ENCODE measurements at regions not wholly inside any gene's neighbourhood (a gene's known extent, or its start where the extent isn't known, plus 50 kb on each side); places are given as distances from the start of the nearest gene placed in this dataset.

DNA sequence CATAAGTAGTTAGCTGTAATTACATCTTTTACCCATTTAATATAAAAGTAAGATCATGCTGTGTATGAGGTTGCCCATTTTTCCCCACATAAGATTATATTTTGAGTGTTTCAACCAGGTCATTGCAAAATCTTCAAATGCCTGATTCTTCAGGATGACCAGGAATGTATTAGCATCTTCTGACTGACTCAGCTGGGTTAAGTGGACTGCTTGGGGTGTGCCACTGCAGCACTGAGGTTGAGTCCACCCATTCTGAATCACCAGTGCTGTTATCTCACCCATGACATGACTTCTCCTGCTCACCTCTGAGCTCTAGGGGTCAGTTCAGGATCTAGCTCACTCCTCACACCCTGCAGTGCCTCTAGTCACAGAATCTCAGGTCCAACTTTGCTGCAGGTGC, 576.7 kb upstream of the ZEB2 start:
- in situ Hi-C loops (cut with HindIII; ENCODE audit: low pct_unique_long_range_greater_than_20kb, low sequenced_read_pairs) (no loop called here), intact Hi-C loops (cut with micrococcal nuclease; ENCODE audit: unreplicated experiment) (no loop called here)
- POLR2A ChIA-PET: no interaction called here
- CTCF ChIA-PET: no interaction called here
- no peaks in the 10 kb centered on the region for H3K36me3 ChIP-seq (ENCODE audit: control insufficient read depth, insufficient read depth, low read length)
- no peak for DNase-seq (ENCODE audit: low read depth, low spot score)
- BruUV-seq (replicated peaks): no TSS peak
- no peak overlapping the region for H3K4me3 ChIP-seq (ENCODE audit: low read depth in 2 of 2, low read length in 2 of 2)
- no peaks in the 10 kb centered on the region for H3K9me3 ChIP-seq (ENCODE audit: control insufficient read depth, insufficient read depth, low read depth, low read length)
- H3K27ac ChIP-seq (ENCODE audit: low read length): no peak overlapping the region
- no peaks in the 10 kb centered on the region for H3K27me3 ChIP-seq (ENCODE audit: control insufficient read depth, insufficient read depth, low read length)
- H3K4me1 ChIP-seq (ENCODE audit: control insufficient read depth, insufficient read depth, low read length): no peaks in the 10 kb centered on the region
- ATAC-seq: no peak
- no peak for TF ChIP-seq TCF7L2 (IDR thresholded peaks at IDR 0.05; ENCODE audit: low read depth, low read length)
- TF ChIP-seq CTCF (IDR thresholded peaks at IDR 0.05): no peak
- TF ChIP-seq, protein P1, sequence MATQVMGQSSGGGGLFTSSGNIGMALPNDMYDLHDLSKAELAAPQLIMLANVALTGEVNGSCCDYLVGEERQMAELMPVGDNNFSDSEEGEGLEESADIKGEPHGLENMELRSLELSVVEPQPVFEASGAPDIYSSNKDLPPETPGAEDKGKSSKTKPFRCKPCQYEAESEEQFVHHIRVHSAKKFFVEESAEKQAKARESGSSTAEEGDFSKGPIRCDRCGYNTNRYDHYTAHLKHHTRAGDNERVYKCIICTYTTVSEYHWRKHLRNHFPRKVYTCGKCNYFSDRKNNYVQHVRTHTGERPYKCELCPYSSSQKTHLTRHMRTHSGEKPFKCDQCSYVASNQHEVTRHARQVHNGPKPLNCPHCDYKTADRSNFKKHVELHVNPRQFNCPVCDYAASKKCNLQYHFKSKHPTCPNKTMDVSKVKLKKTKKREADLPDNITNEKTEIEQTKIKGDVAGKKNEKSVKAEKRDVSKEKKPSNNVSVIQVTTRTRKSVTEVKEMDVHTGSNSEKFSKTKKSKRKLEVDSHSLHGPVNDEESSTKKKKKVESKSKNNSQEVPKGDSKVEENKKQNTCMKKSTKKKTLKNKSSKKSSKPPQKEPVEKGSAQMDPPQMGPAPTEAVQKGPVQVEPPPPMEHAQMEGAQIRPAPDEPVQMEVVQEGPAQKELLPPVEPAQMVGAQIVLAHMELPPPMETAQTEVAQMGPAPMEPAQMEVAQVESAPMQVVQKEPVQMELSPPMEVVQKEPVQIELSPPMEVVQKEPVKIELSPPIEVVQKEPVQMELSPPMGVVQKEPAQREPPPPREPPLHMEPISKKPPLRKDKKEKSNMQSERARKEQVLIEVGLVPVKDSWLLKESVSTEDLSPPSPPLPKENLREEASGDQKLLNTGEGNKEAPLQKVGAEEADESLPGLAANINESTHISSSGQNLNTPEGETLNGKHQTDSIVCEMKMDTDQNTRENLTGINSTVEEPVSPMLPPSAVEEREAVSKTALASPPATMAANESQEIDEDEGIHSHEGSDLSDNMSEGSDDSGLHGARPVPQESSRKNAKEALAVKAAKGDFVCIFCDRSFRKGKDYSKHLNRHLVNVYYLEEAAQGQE (IDR thresholded peaks at IDR 0.05; ENCODE audit: insufficient read depth in 1 of 2, low read depth in 2 of 2, low read length in 1 of 2): no peak
- TF ChIP-seq POLR2AphosphoS5 (IDR thresholded peaks at IDR 0.05; ENCODE audit: low read depth, low read length): no peak
- TF ChIP-seq SIN3A (IDR thresholded peaks at IDR 0.05; ENCODE audit: borderline replicate concordance, insufficient read depth, low read depth, low read length): no peak

- ChIA-PET CTCF (no interaction called here), POLR2A (no interaction called here)
- no peak for ATAC-seq
- H3K9me3 ChIP-seq (ENCODE audit: control insufficient read depth, insufficient read depth, low read depth, low read length): no peaks in the 10 kb centered on the region
- H3K4me3 ChIP-seq (ENCODE audit: low read depth in 2 of 2, low read length in 2 of 2): no peak overlapping the region
- H3K4me1 ChIP-seq (ENCODE audit: control insufficient read depth, insufficient read depth, low read length): no peaks in the 10 kb centered on the region
- no peaks in the 10 kb centered on the region for H3K36me3 ChIP-seq (ENCODE audit: control insufficient read depth, insufficient read depth, low read length)
- no TSS peak for BruUV-seq (replicated peaks)
- intact Hi-C loops (cut with micrococcal nuclease; ENCODE audit: unreplicated experiment) (no loop called here), in situ Hi-C loops (cut with HindIII; ENCODE audit: low pct_unique_long_range_greater_than_20kb, low sequenced_read_pairs) (no loop called here)
- no peak for TF ChIP-seq POLR2AphosphoS5 (IDR thresholded peaks at IDR 0.05; ENCODE audit: low read depth, low read length)
- H3K27ac ChIP-seq (ENCODE audit: low read length): no peak overlapping the region
- DNase-seq (ENCODE audit: low read depth, low spot score): no peak
- H3K27me3 ChIP-seq (ENCODE audit: control insufficient read depth, insufficient read depth, low read length): no peaks in the 10 kb centered on the region
These were observed 575.9 kb upstream of the ZEB2 start for GRCh38 chr2:145095641-145096435.

DNA sequence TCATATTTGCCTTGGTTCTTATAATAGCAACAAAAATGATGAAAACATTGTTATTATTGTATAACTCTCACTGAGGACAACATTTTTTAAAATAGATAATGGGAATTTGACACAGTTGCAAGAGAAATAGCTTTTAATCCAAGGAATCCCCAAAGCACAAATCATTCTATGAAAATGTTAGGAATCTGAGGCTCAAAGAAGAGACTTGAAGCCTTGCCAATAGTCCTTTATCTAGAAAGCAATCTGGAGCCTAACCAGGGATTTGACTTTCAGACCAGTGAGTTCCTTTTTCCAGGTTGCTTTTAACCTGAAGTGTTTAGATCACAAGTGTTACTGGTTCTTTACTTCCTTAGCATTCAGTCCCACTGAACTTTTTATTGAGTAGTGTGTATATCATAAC, 574.5 kb upstream of the ZEB2 start:
- TF ChIP-seq, protein P1 (IDR thresholded peaks at IDR 0.05; ENCODE audit: insufficient read depth in 1 of 2, low read depth in 2 of 2, low read length in 1 of 2): no peak
- no peak for TF ChIP-seq POLR2AphosphoS5 (IDR thresholded peaks at IDR 0.05; ENCODE audit: low read depth, low read length)
- no peaks in the 10 kb centered on the region for H3K9me3 ChIP-seq (ENCODE audit: control insufficient read depth, insufficient read depth, low read depth, low read length)
- no TSS peak for BruUV-seq (replicated peaks)
- ATAC-seq (no peak), DNase-seq (ENCODE audit: low read depth, low spot score) (no peak)
- POLR2A ChIA-PET: no interaction called here
- H3K27ac ChIP-seq (ENCODE audit: low read length): no peak overlapping the region
- H3K4me3 ChIP-seq (ENCODE audit: low read depth in 2 of 2, low read length in 2 of 2): no peak overlapping the region
- no peaks in the 10 kb centered on the region for H3K4me1 ChIP-seq (ENCODE audit: control insufficient read depth, insufficient read depth, low read length)
- CTCF ChIA-PET: no interaction called here
- intact Hi-C loops (cut with micrococcal nuclease; ENCODE audit: unreplicated experiment): no loop called here
- no peaks in the 10 kb centered on the region for H3K36me3 ChIP-seq (ENCODE audit: control insufficient read depth, insufficient read depth, low read length)
- in situ Hi-C loops (cut with HindIII; ENCODE audit: low pct_unique_long_range_greater_than_20kb, low sequenced_read_pairs): no loop called here
- no peaks in the 10 kb centered on the region for H3K27me3 ChIP-seq (ENCODE audit: control insufficient read depth, insufficient read depth, low read length)
